Esophagus muscularis mucosa (tissue), 4 donors: ENCODE measurements at regions not wholly inside any gene's neighbourhood (a gene's known extent, or its start where the extent isn't known, plus 50 kb on each side); places are given as distances from the start of the nearest gene placed in this dataset.

Experiments
- CTCF ChIP-seq, 3 experiments: fragments of 200-600 bp in 2 of 3; fragments of 450-650 bp in 1 of 3; sonication (generic) in 2 of 3; IDR thresholded peaks; one replicate each; pipeline ENCODE4 v1.5.1; 2017 to 2019; ENCODE audit warnings: antibody characterized with exemption in 3 of 3, mild to moderate bottlenecking in 2 of 3, moderate library complexity in 1 of 3
- EP300 ChIP-seq: sonication (generic); formaldehyde crosslinking; IDR thresholded peaks from one replicate; pipeline ENCODE4 v1.6.1; 2017; ENCODE audit warnings: antibody characterized with exemption
- POLR2A ChIP-seq: fragments of 450-650 bp; IDR thresholded peaks from one replicate; pipeline ENCODE4 v1.6.1; 2017; ENCODE audit warnings: antibody characterized with exemption, moderate library complexity, mild to moderate bottlenecking, low read depth
- POLR2AphosphoS5 ChIP-seq, 2 donors: sonication (generic); formaldehyde crosslinking; IDR thresholded peaks; one replicate each; pipeline ENCODE4 v1.6.1; 2017; ENCODE audit warnings: antibody characterized with exemption in 2 of 2

GRCh38 chr1:184176058-184176457, 124.5 kb downstream of the TSEN15 start:
- TF ChIP-seq CTCF (IDR thresholded peaks at IDR 0.05), result no peak
- no peak for TF ChIP-seq POLR2A
- no peak for TF ChIP-seq POLR2AphosphoS5 (IDR thresholded peaks at IDR 0.05)
- no peak for TF ChIP-seq EP300
